NCI-H2196 (cell line): ENCODE measurements at regions not wholly inside any gene's neighbourhood (a gene's known extent, or its start where the extent isn't known, plus 50 kb on each side); places are given as distances from the start of the nearest gene placed in this dataset.

Experiments
- DNase-seq: peaks from one replicate; lab custom pipeline; 2025; ENCODE audit not compliant: unreplicated experiment; lab: John Stamatoyannopoulos, UW

- no peak for DNase-seq
Observed at GRCh38 chr16:26648851-26649250, 417.9 kb upstream of the C16orf82 start.

GRCh38 chr16:26649381-26650045 lies 417.2 kb upstream of the C16orf82 start:
- DNase-seq: peak; percentile 8

- DNase-seq: no peak
Observed at GRCh38 chr16:26651464-26651863, 415.3 kb upstream of the C16orf82 start.

- DNase-seq: no peak
Observed at GRCh38 chr16:26651884-26652283, 414.8 kb upstream of the C16orf82 start.

- no peak for DNase-seq
Observed at GRCh38 chr16:26658486-26658885, 408.2 kb upstream of the C16orf82 start.

GRCh38 chr16:26658915-26659314 lies 407.8 kb upstream of the C16orf82 start:
- DNase-seq: no peak

- no peak for DNase-seq
Observed at GRCh38 chr16:26664086-26664485, 402.6 kb upstream of the C16orf82 start.

- DNase-seq: peak; percentile 82
Observed at GRCh38 chr16:26665166-26665939, 401.4 kb upstream of the C16orf82 start.

GRCh38 chr16:26666486-26666885 lies 400.2 kb upstream of the C16orf82 start:
- no peak for DNase-seq

GRCh38 chr16:26667307-26667706 lies 399.4 kb upstream of the C16orf82 start:
- DNase-seq: no peak

- DNase-seq: no peak
Observed at GRCh38 chr16:26668026-26668425, 398.7 kb upstream of the C16orf82 start.

GRCh38 chr16:26672206-26672605 lies 394.5 kb upstream of the C16orf82 start:
- DNase-seq: no peak

- DNase-seq: no peak
Observed at GRCh38 chr16:26673011-26673410, 393.7 kb upstream of the C16orf82 start.

GRCh38 chr16:26680671-26681070 lies 386.1 kb upstream of the C16orf82 start:
- no peak for DNase-seq

GRCh38 chr16:26688105-26688504 lies 378.6 kb upstream of the C16orf82 start:
- DNase-seq: no peak

- DNase-seq: no peak
Observed at GRCh38 chr16:26688699-26689098, 378.0 kb upstream of the C16orf82 start.

- no peak for DNase-seq
Observed at GRCh38 chr16:26692658-26693057, 374.1 kb upstream of the C16orf82 start.

GRCh38 chr16:26697807-26698206 lies 368.9 kb upstream of the C16orf82 start:
- DNase-seq: no peak

- DNase-seq: no peak
Observed at GRCh38 chr16:26700250-26700649, 366.5 kb upstream of the C16orf82 start.

- DNase-seq: no peak
Observed at GRCh38 chr16:26701243-26701886, 365.4 kb upstream of the C16orf82 start.

- DNase-seq: no peak
Observed at GRCh38 chr16:26705346-26705745, 361.4 kb upstream of the C16orf82 start.

GRCh38 chr16:26708428-26708827 lies 358.3 kb upstream of the C16orf82 start:
- DNase-seq: no peak
